LNCaP clone FGC (cell line): ENCODE measurements at regions not wholly inside any gene's neighbourhood (a gene's known extent, or its start where the extent isn't known, plus 50 kb on each side); places are given as distances from the start of the nearest gene placed in this dataset.

ENCODE experiments used
- DNase-seq: peaks from one replicate; pipeline ENCODE4 v3.0.0-alpha.2; 2011; ENCODE audit warnings: low read depth
- H3K4me3 ChIP-seq: 2 replicates; pipeline ENCODE4 v1.5.1; 2011; ENCODE audit warnings: mild to moderate bottlenecking, low read depth, low read length, control low read depth
- TF ChIP-seq, protein P1 (sequence below): IDR thresholded peaks from 2 replicates; pipeline ENCODE4 v1.5.1; 2012; ENCODE audit warnings: mild to moderate bottlenecking; ENCODE audit not compliant: control insufficient read depth, insufficient read depth; ENCODE audit errors: extremely low read depth

DNA sequence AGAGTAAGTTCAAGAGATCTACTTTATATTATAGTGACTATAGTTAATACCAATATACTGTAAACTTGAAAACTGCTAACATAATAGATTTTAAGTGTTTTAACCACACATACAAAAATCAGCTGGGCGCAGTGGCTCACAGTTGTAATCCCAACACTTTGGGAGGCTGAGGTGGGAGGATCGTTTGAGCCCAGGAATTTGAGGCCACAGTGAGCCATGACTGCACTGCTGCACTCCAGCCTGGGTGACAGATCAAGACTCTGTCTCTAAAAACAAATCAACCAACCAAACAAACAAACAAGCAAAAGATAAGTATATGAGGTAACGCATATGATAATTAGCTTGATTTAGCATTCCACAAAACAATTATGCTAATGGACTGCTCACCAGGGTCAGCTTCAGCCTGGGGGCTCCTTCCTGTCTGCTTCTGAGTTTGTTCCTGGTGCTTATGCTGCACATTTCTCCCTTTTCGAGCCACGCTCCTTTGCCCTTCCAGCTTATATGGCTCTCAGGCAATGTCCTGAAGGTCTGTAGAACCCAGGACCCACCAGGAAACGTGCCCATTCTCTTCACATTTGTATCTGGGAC lies 357.6 kb downstream of the EN1 start:
- TF ChIP-seq, protein P1, sequence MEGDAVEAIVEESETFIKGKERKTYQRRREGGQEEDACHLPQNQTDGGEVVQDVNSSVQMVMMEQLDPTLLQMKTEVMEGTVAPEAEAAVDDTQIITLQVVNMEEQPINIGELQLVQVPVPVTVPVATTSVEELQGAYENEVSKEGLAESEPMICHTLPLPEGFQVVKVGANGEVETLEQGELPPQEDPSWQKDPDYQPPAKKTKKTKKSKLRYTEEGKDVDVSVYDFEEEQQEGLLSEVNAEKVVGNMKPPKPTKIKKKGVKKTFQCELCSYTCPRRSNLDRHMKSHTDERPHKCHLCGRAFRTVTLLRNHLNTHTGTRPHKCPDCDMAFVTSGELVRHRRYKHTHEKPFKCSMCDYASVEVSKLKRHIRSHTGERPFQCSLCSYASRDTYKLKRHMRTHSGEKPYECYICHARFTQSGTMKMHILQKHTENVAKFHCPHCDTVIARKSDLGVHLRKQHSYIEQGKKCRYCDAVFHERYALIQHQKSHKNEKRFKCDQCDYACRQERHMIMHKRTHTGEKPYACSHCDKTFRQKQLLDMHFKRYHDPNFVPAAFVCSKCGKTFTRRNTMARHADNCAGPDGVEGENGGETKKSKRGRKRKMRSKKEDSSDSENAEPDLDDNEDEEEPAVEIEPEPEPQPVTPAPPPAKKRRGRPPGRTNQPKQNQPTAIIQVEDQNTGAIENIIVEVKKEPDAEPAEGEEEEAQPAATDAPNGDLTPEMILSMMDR: no peak
- H3K4me3 ChIP-seq: no peak overlapping the region
- no peak for DNase-seq

DNA sequence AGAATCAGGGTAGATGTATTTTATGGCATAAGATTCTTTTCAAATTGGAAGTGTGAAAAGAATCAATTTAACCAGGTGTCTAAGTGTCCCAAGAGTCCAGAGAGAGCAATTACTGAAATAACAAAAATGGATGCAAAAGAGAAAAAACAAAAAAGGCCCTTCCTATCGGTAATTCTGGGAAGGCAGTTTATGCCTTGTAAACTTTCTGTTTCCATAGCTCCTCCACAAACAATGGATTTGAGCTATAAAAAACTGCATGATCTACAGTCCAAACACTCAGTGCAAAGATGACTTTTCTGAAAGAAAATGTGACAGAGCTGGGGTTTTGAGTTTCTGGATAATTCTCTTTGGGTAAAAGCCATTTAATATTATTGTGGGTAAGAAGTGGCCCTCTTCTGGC lies 366.1 kb downstream of the EN1 start:
- H3K4me3 ChIP-seq: no peak overlapping the region
- TF ChIP-seq, protein P1: no peak

DNA sequence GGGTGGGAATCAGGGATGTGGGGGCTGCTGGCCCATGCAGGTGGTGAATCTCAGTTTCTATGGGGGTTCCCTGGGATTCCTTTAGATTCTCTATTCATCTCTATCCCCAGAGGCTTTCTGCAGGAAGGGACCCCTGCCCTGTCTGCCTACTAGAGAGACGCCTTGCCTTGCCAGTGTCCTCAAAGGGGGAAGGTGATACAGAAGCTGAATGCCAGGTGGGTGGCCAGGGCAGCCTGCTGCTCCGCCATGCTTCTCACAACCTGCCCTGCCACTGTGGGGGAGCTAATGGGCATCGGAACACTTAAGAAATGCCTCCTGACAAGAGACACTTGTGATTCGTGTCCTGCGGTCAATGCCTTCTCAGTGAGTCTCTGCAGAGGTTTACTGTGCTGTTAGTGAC lies 368.4 kb downstream of the EN1 start:
- no peak for DNase-seq
- TF ChIP-seq, protein P1: no peak
- H3K4me3 ChIP-seq: no peak overlapping the region

More for the DNA sequence above, 366.1 kb downstream of the EN1 start:
- DNase-seq: no peak

DNA sequence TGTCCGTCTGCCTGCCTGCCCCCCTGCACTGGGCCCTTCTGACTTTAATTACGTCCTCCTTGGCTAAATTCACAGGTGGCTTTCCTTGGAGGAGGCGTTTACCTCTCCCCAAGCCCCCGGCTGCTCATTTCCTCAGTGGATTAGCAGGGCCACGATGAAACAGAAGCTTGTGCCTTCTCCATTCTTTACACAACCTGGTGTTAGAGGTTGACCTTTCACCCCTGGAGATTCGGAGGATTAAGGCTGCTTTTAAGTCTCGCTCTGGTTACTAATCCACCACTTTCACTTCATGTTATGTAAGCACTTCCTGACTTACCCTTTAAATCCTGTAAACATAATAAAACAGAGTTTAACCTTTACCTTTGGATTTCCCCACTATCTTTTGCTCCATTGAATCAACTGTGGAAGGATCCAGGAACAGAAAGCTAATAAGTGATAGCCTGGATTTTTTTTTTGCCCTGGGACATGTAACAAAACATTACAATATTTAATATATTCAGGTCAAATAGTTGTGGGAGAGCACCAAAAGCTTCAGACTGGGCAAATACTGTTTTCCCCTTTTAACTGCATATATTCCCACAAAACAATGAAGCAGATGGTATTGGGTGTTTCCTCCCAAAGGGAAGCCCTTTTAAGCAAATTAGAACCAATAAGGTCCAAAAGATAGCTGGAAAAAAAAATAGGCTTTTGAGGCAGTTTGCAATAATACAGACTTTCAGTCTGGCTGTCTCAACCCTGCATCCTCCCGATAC lies 370.2 kb downstream of the EN1 start:
- no peak overlapping the region for H3K4me3 ChIP-seq
- TF ChIP-seq, protein P1: no peak
- DNase-seq: no peak

DNA sequence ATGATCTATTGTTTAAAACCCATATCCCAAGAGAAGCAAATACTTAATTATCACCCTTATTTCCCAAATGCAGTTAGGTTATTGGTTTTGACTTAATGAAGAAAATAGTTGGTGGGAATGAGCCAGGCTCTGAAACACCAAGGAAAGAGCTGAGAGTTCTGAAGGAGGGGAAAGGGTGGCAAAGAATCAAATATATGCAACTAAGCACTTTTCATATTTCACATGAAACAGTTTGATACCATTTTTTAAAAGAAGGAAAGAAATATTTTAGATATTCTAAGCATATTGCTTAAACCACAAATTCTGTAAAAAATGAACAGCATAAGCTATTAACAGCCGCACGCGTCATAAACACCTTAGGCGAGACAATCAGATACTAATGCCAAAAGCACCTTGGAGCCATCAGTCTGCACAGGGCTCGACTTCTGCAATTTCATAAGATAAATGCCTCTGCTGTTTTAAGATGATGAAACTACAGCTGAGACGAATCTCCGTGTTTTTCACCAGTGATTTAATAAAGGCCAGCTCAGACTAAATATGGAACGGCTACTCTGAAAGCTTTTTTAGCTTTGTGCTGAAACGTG lies 371.7 kb downstream of the EN1 start:
- TF ChIP-seq, protein P1: no peak
- no peak overlapping the region for H3K4me3 ChIP-seq
- DNase-seq: no peak

DNA sequence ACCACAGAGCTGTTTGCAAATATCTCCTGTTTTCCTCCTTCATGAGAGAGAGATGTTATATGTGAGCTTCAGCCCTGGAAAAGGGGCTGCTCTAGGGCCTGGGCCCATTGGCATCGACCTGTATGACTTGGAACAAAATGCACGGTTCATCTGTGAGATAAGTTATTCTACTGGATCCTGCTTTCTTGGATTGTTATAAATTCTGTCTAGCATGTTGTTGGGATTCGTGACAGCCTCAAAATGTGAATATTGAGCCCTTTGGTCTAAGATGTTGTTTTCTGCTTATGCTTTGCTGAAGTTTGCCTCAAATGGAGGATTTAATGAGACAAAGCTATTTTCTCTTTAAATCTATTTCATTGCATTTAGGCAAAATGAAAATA lies 372.9 kb downstream of the EN1 start:
- no peak for DNase-seq
- H3K4me3 ChIP-seq: no peak overlapping the region
- TF ChIP-seq, protein P1: no peak
